ENCODE measurements at regions not wholly inside any gene's neighbourhood (a gene's known extent, or its start where the extent isn't known, plus 50 kb on each side); places are given as distances from the start of the nearest gene placed in this dataset.

DNA sequence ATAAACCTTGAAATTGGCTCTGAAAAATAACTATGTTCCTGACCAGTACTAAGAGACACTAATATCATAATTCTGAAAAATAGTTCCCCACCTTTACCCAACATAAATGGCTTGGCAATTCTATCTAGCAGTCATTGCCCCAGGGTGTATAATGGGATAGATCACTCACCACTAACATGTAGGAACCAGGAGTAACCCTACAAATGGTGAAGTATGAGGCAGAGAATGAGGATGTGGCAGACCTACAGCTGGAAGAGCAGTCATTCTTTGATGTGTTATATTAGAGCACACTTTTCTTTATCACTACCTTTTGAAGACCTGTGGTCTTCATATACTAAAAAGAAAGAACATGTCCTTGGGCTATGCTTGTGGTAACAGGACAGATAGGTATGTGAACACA is 136.5 kb upstream of the SYNDIG1 start:
- TF ChIP-seq, protein P1, sequence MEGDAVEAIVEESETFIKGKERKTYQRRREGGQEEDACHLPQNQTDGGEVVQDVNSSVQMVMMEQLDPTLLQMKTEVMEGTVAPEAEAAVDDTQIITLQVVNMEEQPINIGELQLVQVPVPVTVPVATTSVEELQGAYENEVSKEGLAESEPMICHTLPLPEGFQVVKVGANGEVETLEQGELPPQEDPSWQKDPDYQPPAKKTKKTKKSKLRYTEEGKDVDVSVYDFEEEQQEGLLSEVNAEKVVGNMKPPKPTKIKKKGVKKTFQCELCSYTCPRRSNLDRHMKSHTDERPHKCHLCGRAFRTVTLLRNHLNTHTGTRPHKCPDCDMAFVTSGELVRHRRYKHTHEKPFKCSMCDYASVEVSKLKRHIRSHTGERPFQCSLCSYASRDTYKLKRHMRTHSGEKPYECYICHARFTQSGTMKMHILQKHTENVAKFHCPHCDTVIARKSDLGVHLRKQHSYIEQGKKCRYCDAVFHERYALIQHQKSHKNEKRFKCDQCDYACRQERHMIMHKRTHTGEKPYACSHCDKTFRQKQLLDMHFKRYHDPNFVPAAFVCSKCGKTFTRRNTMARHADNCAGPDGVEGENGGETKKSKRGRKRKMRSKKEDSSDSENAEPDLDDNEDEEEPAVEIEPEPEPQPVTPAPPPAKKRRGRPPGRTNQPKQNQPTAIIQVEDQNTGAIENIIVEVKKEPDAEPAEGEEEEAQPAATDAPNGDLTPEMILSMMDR (conservative IDR thresholded peaks at IDR 0.05 in 1 of 2, IDR thresholded peaks at IDR 0.05 in 1 of 2; ENCODE audit: low read depth in 1 of 2, low read length in 2 of 2), result no peak
- TF ChIP-seq EZH2 (IDR thresholded peaks at IDR 0.05; ENCODE audit: low read length, missing control alignments), result no peak
